GM18511 (cell line): ENCODE measurements at regions not wholly inside any gene's neighbourhood (a gene's known extent, or its start where the extent isn't known, plus 50 kb on each side); places are given as distances from the start of the nearest gene placed in this dataset.
A peak's percentile ranks its signal among the peaks of the same experiment; 100 is the strongest.

Experiments
- ATAC-seq: cut with Tn5 transposase; IDR thresholded peaks from one replicate; pipeline ENCODE4 v1.9.1; 2021; ENCODE audit warnings: mild to moderate bottlenecking, moderate library complexity; ENCODE audit not compliant: unreplicated experiment

GRCh38 chr11:19562156-19562555 is 150.5 kb upstream of the NAV2 start:
- no peak for ATAC-seq

GRCh38 chr11:19561011-19561410 is 151.6 kb upstream of the NAV2 start:
- ATAC-seq, result no peak

GRCh38 chr11:19560156-19560555 is 152.5 kb upstream of the NAV2 start:
- ATAC-seq, result no peak

- ATAC-seq, result no peak
These were observed 152.9 kb upstream of the NAV2 start for GRCh38 chr11:19559746-19560145.

GRCh38 chr11:19558189-19558986 is 154.2 kb upstream of the NAV2 start:
- ATAC-seq, result no peak

GRCh38 chr11:19557720-19558140 is 154.9 kb upstream of the NAV2 start:
- ATAC-seq, result no peak

GRCh38 chr11:19557185-19557584 is 155.5 kb upstream of the NAV2 start:
- ATAC-seq, result no peak

- no peak for ATAC-seq
These were observed 157.4 kb upstream of the NAV2 start for GRCh38 chr11:19555266-19555665.

GRCh38 chr11:19553683-19554333 is 158.8 kb upstream of the NAV2 start:
- peak; percentile 68 for ATAC-seq

GRCh38 chr11:19552656-19553260 is 159.9 kb upstream of the NAV2 start:
- ATAC-seq, result no peak

GRCh38 chr11:19552161-19552560 is 160.5 kb upstream of the NAV2 start:
- no peak for ATAC-seq

- ATAC-seq, result peak; percentile 64
These were observed 161.2 kb upstream of the NAV2 start for GRCh38 chr11:19551457-19551856.

GRCh38 chr11:19547044-19547443 is 165.6 kb upstream of the NAV2 start:
- ATAC-seq, result no peak

- no peak for ATAC-seq
These were observed 166.3 kb upstream of the NAV2 start for GRCh38 chr11:19546325-19546724.

GRCh38 chr11:19541521-19542049 is 171.1 kb upstream of the NAV2 start:
- no peak for ATAC-seq

GRCh38 chr11:19539861-19540260 is 172.8 kb upstream of the NAV2 start:
- no peak for ATAC-seq

GRCh38 chr11:19537803-19538453 is 174.7 kb upstream of the NAV2 start:
- ATAC-seq, result no peak

- no peak for ATAC-seq
These were observed 176.5 kb upstream of the NAV2 start for GRCh38 chr11:19536131-19536530.

GRCh38 chr11:19530505-19530904 is 182.1 kb upstream of the NAV2 start:
- no peak for ATAC-seq

- no peak for ATAC-seq
These were observed 186.5 kb upstream of the NAV2 start for GRCh38 chr11:19526119-19526518.

- ATAC-seq, result no peak
These were observed 186.9 kb upstream of the NAV2 start for GRCh38 chr11:19525714-19526113.
